BJ (cell line): ENCODE measurements at regions not wholly inside any gene's neighbourhood (a gene's known extent, or its start where the extent isn't known, plus 50 kb on each side); places are given as distances from the start of the nearest gene placed in this dataset.

Experiments
- CTCF ChIA-PET: fragments of 350-600 bp; formaldehyde crosslinking; extraction: SDS; loops from one replicate; lab custom pipeline; 2021; ENCODE audit warnings: antibody characterized with exemption, inconsistent platforms; lab: Yijun Ruan, JAX
- POLR2A ChIA-PET: fragments of 300-600 bp; sonication (Branson Sonifier 250); formaldehyde crosslinking; extraction: SDS; loops from one replicate; lab custom pipeline; 2021; ENCODE audit warnings: antibody characterized with exemption; lab: Charles Lee
- DNase-seq: peaks from one replicate; pipeline ENCODE4 v3.0.0-alpha.2; 2011; ENCODE audit warnings: low read depth
- H3K27me3 ChIP-seq: 2 replicates; pipeline ENCODE4 v1.6.0; 2011; ENCODE audit warnings: low read length; ENCODE audit not compliant: control insufficient read depth, insufficient read depth
- H3K36me3 ChIP-seq: 2 replicates; pipeline ENCODE4 v1.5.1; 2011; ENCODE audit warnings: low read length; ENCODE audit not compliant: control insufficient read depth, insufficient read depth
- H3K4me3 ChIP-seq: 2 replicates; pipeline ENCODE4 v1.5.1; 2011; ENCODE audit warnings: low read depth, mild to moderate bottlenecking, control low read depth, low read length
- CTCF ChIP-seq: IDR thresholded peaks from 2 replicates; pipeline ENCODE4 v1.5.1; 2011; ENCODE audit warnings: low read depth, mild to moderate bottlenecking, control low read depth, inconsistent platforms, low read length, moderate library complexity; ENCODE audit not compliant: insufficient read depth

GRCh38 chr2:13019781-13020180 is 303.0 kb downstream of the TRIB2 start:
- CTCF ChIA-PET, result interaction anchor here (1.4 kb wide), 1 partner anchor 13 kb away, joined by 4 read pairs; no protein-coding TSS in a partner anchor
- Histone ChIP-seq H3K27me3 (peaks cover 8% of the 10 kb centered on the region; the same call in 1 of the 2 replicates), H3K4me3 (no peak overlapping the region), H3K36me3 (no peaks in the 10 kb centered on the region)
- no peak for TF ChIP-seq CTCF
- DNase-seq, result no peak
- POLR2A ChIA-PET, result no interaction called here

- POLR2A ChIA-PET, result no interaction called here
Measured at GRCh38 chr2:13020469-13020868, 303.7 kb downstream of the TRIB2 start.

DNA sequence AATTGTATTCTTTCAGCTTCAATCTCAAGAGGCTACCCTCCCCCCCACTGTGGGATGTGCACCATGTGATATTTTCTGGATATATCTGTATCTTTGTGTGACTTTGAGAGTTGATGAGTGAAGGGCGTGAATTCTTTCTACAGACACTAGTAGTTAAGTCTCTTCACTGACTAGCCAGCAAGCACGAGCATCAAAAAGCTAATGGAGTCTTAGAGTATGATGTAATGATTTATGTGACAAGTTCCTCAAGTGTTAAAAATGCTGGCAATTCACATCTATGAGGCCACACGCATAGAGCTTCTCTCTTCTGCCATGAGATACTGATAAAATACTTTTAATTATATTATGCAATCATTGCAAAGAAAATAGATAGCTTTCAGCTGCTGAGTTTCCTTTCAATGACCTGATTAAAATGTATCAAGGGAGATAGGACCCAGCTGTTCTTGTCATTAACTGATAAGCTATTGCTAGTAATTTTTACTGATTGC is 304.8 kb downstream of the TRIB2 start:
- ChIA-PET CTCF (interaction anchor here (0.8 kb wide), 1 partner anchor 236 kb away, joined by 3 read pairs; no protein-coding TSS in a partner anchor), POLR2A (no interaction called here)
- no peak for TF ChIP-seq CTCF
- H3K4me3 ChIP-seq, result no peak overlapping the region
- H3K36me3 ChIP-seq, result no peaks in the 10 kb centered on the region
- H3K27me3 ChIP-seq, result peaks cover 8% of the 10 kb centered on the region; the same call in 1 of the 2 replicates
- no peak for DNase-seq

More at GRCh38 chr2:13020469-13020868, 303.7 kb downstream of the TRIB2 start:
- Histone ChIP-seq H3K27me3 (peaks cover 8% of the 10 kb centered on the region; the same call in 1 of the 2 replicates), H3K36me3 (no peaks in the 10 kb centered on the region), H3K4me3 (no peak overlapping the region)
- no peak for TF ChIP-seq CTCF
- CTCF ChIA-PET, result interaction anchor here (1.4 kb wide), 1 partner anchor 14 kb away, joined by 4 read pairs; no protein-coding TSS in a partner anchor
- no peak for DNase-seq

DNA sequence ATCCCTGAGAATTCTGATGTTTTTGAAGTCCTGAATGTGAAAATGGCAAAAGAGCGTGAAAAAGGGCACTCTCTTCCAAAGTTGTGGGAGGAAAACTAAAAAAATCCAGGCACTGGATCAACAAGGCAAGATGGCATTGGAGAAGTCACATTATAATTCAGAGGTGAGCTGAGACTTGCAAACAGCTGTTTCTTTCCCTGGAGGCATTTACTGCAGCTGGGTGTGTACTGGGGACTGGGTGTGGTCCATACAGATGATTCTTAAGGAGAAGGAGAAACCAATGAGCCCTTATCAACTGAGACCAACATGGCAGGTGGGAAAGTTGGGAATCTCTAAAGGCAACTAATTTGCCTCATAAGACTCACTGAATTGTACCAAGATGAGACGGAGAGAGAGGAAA is 313.9 kb downstream of the TRIB2 start:
- Histone ChIP-seq H3K36me3 (no peaks in the 10 kb centered on the region), H3K27me3 (no peaks in the 10 kb centered on the region), H3K4me3 (no peak overlapping the region)
- no peak for DNase-seq
- no peak for TF ChIP-seq CTCF
- CTCF ChIA-PET, result no interaction called here
- POLR2A ChIA-PET, result no interaction called here

GRCh38 chr2:13034861-13035260 is 318.1 kb downstream of the TRIB2 start:
- Histone ChIP-seq H3K27me3 (peaks cover 1% of the 10 kb centered on the region; the same call in 1 of the 2 replicates), H3K36me3 (no peaks in the 10 kb centered on the region), H3K4me3 (no peak overlapping the region)
- POLR2A ChIA-PET, result no interaction called here
- TF ChIP-seq CTCF, result no peak
- peak; percentile 6 for DNase-seq
- CTCF ChIA-PET, result no interaction called here
